Spleen (tissue), 7 donors: ENCODE measurements at regions not wholly inside any gene's neighbourhood (a gene's known extent, or its start where the extent isn't known, plus 50 kb on each side); places are given as distances from the start of the nearest gene placed in this dataset.

ENCODE experiments used
- CTCF ChIP-seq, 11 experiments: fragments of 200-600 bp in 7 of 11; fragments of 450-650 bp in 4 of 11; sonication (generic) in 4 of 11; IDR thresholded peaks in 8 of 11; conservative IDR thresholded peaks in 3 of 11; 1 replicate in 7 of 11; 2 replicates in 4 of 11; pipeline versions ENCODE4 v1.4.0 to v1.8.0; 2016 to 2021; ENCODE audit warnings: antibody characterized with exemption in 11 of 11, inconsistent platforms in 4 of 11, mild to moderate bottlenecking in 1 of 11
- POLR2AphosphoS5 ChIP-seq, 3 donors: sonication (generic); formaldehyde crosslinking; IDR thresholded peaks; one replicate each; pipeline ENCODE4 v1.5.1; 2017; ENCODE audit warnings: antibody characterized with exemption in 3 of 3
- donor health status: DM: no; HTN: no; CAD: no; lungs with moderate emphysema.
- donor health status: DM: no; HTN: no; CAD: no.
- donor health status: DM: no; HTN: no; CAD: no.

DNA sequence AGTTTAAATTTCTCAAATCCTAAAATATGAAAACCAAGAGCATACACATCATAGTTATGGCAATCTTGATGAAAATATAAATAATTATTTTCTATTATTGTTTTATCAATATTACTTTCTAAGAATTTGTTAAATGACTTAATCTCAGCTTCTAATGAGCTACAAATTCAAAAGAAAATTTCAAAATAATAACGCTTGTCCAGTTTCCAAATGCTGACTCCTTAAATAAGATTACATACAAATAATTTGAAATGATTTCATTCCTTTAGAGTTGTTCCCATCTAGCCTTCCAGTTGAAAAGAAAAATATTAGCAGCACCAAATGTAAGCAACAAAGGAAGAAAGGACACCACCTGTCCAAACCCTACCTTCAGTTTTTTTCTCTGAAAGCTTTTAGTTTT lies 82.4 kb upstream of the COL5A2 start:
- TF ChIP-seq CTCF (IDR thresholded peaks at IDR 0.05 in 8 of 11, conservative IDR thresholded peaks at IDR 0.05 in 3 of 11) = no peak
- no peak for TF ChIP-seq POLR2AphosphoS5 (IDR thresholded peaks at IDR 0.05)
